GM12892 (cell line): ENCODE measurements at regions not wholly inside any gene's neighbourhood (a gene's known extent, or its start where the extent isn't known, plus 50 kb on each side); places are given as distances from the start of the nearest gene placed in this dataset.

ENCODE experiments used
- POLR2A ChIP-seq: IDR thresholded peaks from 2 replicates; pipeline ENCODE4 v1.6.1; 2011; ENCODE audit warnings: low read depth, low read length, control low read depth
- POLR2AphosphoS5 ChIP-seq: IDR thresholded peaks from 2 replicates; pipeline ENCODE4 v1.6.1; 2011; ENCODE audit warnings: low read depth, low read length, control low read depth

DNA sequence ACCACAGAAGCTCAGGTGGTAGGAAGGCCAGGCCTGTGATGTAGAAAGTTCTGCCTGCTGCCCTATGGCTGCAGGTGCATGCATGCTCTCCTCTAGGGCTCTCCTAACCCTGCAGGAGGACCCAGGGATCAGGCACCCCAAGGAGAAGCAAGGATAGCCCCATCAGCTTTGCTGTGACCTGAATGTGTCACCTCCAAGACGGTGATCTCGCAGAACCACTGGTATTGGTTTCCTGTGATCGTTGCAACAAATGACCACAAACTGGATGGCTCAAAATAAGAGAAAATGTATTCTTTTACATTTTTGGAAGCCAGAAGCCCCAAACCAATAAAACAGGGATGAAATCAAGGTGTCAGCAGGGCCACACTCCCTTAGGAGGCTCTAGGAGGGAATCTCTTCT, 327.3 kb downstream of the BCL11A start:
- no peak for TF ChIP-seq POLR2A
- no peak for TF ChIP-seq POLR2AphosphoS5
